Endothelial cell of hepatic sinusoid (primary cell): ENCODE measurements at regions not wholly inside any gene's neighbourhood (a gene's known extent, or its start where the extent isn't known, plus 50 kb on each side); places are given as distances from the start of the nearest gene placed in this dataset.

Experiments
- in situ Hi-C: cut with HindIII; loops from 2 replicates; pipeline ENCODE4 v1.10.0; 2017; ENCODE audit warnings: low sequenced_read_pairs

- in situ Hi-C loops = loop anchor here (5.0 kb wide), 1 partner anchor 45 kb away; no protein-coding TSS in a partner anchor
Measured at GRCh38 chr20:50242548-50242862, 51.9 kb downstream of the CEBPB start.

- in situ Hi-C loops = loop anchor here (5.0 kb wide), 1 partner anchor 44 kb away; no protein-coding TSS in a partner anchor
Measured at GRCh38 chr20:50242863-50243609, 52.4 kb downstream of the CEBPB start.

DNA sequence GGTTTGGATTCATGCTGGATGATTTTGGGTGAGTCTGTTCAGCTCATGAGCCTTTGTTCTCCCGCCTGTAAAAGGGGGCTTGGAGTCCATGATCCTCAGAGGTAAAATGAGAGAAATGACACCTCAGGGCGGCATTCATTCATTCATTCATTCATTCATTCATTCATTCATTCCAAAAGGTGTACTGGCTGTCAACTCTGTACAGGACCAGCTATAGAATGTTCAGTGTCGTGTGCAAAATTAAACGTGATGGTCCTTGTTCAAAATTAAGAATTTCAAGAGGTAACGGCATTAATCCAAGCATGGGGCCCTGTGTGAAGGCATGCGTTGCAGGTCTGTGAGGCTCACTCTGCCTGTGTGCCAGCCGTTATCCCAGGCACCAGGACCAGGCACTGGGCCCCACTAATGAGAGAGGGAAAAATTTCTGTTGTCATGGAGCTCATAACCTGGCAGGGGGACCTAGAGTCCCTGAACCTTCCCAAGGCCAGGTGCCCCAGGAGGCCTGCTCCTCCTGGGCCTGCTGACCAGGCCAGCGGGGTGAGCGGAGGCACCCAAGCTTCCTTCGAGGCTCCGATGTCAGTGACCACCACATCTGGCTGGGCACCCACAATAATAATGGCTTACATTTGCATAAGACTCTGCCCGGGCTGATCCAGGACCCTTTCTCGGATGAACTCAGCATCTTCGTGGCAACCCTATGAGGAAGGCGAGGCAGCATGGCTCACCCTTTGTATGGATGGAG lies 53.2 kb downstream of the CEBPB start:
- in situ Hi-C loops = loop anchor here (5.0 kb wide), 1 partner anchor 44 kb away; no protein-coding TSS in a partner anchor

DNA sequence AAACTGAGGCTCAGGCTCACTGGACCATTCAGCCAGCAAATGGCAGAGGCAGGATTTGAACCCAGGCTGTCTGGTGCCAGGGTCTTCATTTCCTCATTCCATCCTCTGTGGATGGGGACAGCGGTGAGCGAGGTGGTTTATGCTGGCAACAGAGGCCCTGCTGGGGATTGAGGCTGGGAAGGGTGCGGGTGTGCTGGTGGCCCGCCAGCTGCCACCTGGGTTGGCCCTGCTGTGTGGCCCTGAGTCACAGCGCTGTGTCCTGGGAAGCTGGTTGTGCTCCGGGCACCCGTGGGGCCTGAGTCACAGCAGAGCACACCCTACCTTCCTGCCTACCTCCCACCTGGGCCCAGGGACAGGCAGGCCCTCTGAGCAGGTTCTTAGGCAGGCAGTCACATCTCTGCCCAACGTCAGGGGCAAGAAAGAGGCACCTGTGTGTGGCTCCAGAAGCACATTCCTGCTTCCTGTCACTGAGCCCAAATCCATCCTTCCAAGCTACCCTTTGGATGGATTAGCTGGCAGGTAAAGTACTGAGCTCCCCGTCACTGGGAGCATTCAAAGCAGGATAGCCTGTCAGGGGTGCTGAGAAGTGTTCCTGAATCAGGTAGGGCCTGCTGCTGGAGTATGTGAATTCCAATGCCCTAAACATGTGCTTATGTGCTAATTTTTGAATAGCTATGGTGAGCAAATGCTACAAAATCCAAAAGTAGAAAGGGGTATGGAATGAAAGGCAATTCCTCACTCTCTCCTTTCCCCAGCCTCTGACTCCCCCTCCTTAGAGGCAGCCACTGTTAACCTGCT lies 53.9 kb downstream of the CEBPB start:
- in situ Hi-C loops = loop anchor here (5.0 kb wide), 1 partner anchor 43 kb away; no protein-coding TSS in a partner anchor

DNA sequence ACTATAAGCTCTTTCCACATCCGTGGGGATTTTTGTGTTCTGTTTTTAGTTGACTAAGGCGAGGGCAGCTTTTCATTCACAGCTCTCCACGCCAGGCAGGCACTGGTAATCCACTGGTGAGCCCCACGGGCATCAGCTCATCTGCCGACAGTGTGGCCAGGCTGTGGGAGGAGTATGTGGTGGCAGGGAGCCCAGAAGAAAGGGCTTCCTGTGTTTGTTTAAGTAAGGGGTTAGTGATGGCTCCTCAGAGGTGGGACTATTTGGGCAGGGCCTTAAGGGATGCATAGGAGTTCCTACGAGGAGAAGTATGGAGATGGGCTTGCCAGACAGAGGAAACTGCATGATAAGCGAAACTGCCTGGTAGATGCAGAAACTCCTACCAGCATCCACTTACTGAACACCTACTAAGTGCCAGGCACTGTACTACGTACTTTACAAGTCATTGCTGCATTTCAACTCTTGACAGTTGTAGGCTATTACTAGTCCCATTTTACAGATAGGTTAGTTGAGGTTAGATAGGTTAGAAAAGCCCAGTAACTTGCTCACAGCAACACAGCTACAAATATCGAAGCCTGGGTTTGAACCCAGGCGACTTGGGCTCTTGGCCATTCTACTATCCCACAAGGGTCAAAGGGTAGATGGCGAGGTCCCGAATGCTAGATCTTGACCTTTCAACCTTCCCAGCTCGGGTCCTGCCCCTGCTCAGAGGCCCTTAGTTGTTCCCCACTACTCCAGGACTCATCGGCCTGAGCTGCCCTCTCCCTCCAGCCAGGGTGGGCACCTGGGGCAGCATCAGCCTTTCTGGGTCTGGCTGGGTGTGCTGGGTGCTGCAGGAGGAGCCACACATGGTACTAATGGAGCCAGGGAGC lies 55.1 kb downstream of the CEBPB start:
- in situ Hi-C loops = no loop called here

GRCh38 chr20:50246367-50247195 lies 56.0 kb downstream of the CEBPB start:
- in situ Hi-C loops = no loop called here

DNA sequence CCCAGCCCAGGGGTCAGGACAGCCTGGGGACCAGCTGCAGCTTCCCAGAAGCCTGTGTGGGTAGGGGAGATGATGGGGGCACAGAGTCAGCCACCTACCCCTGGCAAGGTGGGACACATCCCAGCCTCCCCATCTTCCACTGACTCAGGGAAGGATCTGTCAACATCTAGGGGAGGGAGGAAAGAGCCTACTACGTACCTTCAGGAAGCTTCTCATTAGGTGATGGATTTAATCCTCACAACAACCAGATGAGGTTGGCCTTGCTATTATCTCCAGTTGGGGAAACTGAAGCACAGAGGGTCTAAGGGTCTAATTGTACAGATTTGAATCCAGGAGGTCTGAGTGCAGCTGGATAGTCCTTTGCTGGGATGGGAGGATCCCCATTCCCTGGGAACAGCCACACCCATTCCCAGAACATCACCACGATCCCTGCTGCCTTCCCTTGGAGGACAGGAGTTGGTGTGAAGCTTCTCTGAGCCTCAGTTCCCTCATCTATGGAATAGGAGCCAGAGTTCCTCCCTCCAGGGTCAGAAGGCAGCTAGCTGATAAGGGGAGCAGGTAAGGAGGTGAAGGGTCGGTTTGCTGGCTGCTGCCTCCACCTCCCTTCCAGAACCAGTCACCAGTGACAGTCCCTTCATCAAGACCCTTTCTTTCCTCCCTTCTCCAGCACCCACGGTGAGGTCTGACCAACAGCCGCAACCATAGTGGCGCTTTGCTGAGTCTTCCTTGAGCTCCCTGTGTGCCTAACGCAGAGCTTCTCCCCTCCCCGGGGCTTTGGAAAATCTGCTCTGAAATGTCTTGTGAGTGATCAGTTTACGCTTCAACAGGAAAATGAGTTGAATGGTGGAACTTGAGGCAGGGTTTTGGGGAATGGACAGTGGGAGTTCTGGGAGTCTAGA lies 56.8 kb downstream of the CEBPB start:
- in situ Hi-C loops = no loop called here

DNA sequence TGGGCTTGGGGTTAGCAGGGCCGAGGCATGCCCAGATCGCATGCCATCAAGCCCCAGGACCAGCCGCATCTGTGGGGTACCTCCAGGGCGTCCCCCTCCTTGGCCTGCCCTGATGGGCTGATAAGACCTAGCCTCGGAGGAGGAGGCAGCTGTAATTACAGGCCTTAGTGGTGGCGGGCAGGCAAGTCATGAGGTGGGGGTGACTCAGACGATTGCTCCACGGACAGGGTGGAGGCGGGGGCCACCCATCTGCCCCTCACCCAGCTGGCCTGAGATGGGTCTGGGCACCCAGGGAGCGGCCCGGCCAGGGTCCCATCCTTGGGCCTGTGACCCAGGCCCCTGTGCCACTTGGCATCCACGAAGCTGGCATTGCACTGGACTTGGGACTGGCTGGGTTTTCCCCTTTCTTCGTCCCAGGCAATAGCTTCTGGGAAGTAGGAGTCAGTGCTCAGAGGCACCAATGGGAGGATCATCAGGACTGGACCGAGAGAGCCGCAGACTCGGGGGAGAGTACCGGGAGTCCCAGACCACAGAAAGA lies 57.5 kb downstream of the CEBPB start:
- in situ Hi-C loops = no loop called here

DNA sequence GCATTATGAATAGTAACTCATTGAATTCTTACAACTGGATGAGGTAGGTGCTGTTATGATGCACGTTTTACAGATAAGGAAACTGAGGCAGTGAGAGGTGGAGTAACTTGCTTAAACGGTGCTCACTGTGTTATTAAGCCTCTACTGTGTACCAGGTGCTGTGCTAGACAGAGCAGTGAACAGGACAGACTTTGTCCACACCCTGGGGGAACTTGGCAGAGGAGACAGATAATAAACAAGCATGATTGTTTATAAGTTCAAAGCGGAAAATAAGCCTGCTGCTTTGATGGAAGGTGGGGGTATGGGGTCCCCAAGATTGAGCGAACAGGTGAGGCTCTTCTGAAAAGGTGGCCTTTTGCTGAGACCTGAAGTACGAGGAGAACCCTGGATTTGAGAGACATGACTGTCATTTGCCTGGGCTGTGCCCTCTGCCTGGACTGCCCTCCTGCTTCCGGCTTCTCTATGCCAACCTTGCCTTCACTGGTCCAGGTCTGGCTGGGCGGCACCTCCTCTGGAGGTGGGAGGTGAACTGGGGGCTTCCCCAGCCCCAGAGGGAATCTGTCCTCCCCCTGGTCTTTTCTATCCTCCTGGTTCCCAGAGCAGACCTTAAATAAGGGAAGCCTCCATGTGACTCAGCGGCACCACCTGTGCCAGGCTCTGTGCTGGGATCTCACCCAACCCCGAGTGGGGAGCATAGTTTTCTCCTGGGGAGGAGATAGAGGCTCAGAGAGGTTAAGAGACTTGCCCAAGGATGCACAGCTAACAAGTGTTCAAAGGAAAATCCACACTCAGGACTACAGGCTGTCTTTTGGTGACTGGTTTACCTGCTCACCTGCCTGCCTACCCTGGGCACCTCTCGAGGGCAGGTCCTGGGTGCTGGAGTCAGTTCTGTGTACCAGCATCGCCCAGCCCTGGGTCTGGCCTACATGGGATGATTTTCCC lies 59.1 kb downstream of the CEBPB start:
- in situ Hi-C loops = no loop called here

GRCh38 chr20:50250679-50251382 lies 60.2 kb downstream of the CEBPB start:
- in situ Hi-C loops = no loop called here

GRCh38 chr20:50251383-50251748 lies 60.7 kb downstream of the CEBPB start:
- in situ Hi-C loops = no loop called here

- in situ Hi-C loops = no loop called here
Measured at GRCh38 chr20:50251992-50252511, 61.4 kb downstream of the CEBPB start.

DNA sequence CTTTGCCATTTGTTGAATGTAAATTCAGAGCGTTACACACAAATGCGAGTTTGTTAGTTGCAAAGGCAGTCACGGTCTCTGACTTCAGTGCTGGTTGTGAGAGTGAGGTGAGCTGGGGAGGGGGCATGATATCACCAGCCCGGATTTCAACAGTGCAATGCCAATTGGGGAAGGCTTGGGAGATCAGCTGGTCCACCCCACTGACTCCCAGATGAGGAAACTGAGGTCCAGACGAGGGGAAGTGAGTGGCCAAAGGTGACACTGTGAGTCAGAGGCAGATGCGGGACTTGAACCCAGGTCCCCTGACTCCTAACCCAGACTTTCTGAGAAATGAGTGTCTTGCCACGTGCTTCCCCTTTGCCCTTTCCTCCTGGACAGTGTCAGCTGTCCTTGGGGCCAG lies 62.1 kb downstream of the CEBPB start:
- in situ Hi-C loops = no loop called here

- in situ Hi-C loops = no loop called here
Measured at GRCh38 chr20:50253101-50253500, 62.5 kb downstream of the CEBPB start.

DNA sequence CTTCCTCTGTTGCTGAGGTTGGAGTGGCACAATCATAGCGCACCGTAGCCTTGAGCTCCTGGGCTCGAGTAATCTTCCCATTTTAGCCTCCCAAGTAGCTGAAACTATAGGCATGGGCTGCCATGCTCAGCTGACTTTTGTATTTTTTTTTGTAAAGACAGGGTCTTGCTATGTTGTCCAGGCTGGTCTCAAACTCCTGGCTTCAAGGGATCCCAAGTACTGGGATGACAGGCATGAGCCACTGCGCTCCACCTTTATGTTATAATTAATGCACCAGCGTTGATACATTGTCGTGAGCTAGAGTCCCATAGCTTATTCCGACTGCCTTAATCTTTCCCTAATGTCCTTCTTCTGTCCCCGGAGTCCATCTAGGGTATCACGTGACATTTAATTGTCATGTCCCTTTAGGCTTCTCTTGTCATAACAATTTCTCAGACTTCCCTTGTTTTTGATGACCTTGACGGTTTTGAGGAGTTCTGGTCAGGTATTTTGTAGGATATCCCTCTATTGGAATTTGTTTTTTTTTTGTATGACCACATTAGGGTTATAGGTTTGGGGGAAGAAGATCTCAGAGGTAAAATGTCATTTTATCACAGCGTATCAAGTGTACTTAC lies 63.9 kb downstream of the CEBPB start:
- in situ Hi-C loops = no loop called here

DNA sequence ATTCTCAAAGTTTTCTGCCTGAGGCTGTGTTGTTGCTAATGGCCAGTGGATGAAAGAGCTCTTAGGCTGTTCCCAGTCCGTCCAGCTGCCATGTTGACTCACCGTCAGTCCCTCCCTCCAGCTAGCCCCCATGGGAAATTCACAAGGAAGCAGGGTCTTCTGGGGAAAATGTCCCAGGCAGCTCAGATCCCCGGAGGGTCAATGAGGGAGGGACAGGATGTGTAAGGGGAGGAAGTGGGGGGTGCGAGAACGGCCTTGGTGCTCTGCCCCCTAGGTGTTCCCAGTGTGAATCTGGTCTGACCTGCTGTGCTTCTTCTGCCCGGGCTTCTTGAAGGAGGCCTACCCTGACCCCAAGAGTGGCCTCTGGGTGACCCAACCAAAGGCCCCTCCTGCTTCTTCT lies 65.9 kb downstream of the CEBPB start:
- in situ Hi-C loops = no loop called here
